Astrocyte of the hippocampus (primary cell): ENCODE measurements at regions not wholly inside any gene's neighbourhood (a gene's known extent, or its start where the extent isn't known, plus 50 kb on each side); places are given as distances from the start of the nearest gene placed in this dataset.

ENCODE experiments used
- DNase-seq: peaks from one replicate; pipeline ENCODE4 v3.0.0; 2011; ENCODE audit warnings: low read depth, low spot score

DNA sequence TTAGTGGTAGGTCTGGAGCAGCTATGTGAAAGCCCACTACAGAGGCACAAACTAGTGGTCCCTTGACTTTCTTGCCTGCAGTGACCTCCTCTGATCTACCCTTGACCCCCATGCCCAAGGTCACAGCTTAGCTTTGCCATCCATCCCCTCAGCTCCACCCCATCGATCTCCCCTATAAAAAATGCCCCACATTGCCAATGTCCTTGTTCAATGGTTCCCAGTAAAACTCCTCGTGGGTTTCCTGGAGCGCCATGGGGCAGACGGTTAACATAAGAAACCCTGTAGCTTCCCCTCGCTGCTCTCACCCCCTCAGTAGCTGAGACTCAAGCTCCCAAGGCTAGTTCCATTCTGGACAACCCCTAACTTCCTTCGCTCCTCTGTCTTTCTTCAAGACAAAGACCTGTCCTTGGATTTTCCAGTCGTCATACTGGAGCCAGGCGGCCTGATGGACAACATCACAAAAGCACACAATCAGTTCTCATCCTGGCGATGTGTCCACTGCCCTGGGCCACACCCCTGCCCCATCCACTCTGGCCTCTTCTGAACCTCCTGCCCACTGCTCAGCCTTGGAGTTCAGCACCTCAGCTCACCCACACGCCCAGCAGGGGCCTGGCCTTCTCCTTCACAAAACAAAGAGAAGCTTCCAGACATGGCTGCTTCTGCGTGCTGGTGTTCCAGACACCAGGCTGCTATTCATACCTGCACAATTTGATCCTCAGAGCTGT, 1429.3 kb downstream of the BRD1 start:
- no peak for DNase-seq

- DNase-seq = no peak
Observed at GRCh38 chr22:48397531-48398180, 1430.0 kb downstream of the BRD1 start.

DNA sequence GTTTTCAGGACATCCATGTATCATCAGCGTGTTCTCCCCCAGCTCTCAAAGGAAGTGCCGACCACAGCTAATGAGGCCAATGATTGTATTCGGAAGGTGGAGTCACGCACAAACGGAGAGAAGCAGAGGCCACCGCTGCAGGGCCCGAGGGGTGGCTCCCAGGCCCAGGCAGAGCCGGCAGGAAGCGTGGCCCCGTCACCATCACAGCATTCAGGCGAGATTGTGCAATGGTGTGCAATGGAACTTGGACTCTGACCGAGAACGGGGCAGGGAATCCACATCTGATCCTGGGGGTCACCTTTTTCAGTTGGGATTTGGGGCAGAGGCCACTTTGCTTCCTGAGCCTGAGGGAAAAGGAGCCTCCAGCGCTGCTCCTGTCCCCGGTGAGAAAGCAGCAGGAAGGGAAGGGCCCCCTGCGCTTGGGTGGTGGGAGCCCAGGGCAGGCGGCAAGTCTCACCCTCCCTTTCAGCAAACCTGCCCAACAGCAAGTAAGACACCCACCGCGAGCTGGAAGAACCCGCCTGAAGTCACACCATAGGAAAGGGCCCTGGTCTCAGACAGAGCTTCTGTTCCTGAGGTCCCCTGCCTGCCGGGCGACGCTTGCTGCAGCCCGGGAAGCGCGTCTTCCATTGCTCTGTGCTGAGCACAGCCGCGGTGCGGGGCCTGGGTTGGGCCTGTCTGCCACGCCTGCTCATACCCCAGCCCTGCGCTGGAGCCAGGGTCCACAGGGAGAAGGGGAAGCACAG, 1430.7 kb downstream of the BRD1 start:
- DNase-seq = no peak

- DNase-seq = no peak
Observed at GRCh38 chr22:48396091-48396784, 1431.4 kb downstream of the BRD1 start.

- DNase-seq = no peak
Observed at GRCh38 chr22:48395201-48395600, 1432.5 kb downstream of the BRD1 start.

DNA sequence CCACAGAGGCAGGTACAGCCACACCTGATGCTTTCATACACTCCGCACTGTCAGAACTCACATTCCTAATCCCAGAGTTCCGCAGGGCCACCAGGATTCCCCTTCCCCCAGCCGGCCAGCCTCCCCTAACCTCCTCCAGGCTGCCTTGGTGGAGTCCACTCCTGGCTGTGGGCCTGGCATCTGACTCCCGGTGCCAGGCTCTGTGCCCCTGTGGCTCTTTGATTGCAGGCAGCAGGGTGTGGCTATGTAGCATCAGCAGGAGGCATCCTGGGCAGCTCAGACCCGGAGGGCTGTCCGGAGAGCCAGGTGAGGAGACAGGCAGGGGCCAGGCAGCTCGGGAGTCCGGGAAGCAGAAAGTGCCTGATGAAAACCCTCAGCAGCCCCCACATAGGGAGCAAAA, 1432.9 kb downstream of the BRD1 start:
- DNase-seq = no peak

GRCh38 chr22:48393885-48394284, 1433.8 kb downstream of the BRD1 start:
- no peak for DNase-seq

DNA sequence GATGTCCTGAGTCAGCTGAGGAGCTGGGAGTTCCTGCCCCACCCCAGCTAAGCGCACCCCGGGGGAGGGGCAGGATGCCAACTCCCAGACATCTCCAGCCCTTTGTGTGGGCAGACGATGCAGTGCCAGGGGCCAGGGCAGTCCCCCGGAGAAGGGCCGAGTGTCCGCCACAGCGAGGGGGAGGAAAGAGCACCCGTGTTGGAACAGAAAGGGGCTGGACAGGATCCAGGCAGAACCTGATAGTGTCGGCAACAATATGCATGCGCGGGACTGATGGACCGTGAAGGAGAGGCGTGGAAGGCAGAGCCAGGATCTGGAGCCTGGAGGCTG, 1434.7 kb downstream of the BRD1 start:
- no peak for DNase-seq

DNA sequence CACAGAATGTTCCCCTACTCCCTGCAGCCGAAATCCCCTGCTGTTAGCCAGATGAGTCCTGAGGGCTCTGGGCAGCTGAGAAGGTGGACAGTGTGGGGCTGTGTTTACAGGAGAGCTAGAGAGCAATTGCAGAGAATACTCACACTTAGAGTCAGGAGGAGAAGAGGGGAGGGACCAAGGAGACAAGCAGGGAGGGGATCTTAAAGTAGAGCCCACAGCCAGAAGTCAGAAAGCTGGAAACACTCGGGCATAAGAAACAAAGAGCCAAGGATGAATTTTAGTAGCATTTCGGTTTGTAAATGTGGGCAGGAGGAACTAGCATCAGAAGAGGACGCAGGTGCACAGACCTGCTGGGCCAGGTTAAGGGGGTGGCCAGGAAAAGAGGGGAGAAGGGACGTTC, 1435.9 kb downstream of the BRD1 start:
- no peak for DNase-seq

DNA sequence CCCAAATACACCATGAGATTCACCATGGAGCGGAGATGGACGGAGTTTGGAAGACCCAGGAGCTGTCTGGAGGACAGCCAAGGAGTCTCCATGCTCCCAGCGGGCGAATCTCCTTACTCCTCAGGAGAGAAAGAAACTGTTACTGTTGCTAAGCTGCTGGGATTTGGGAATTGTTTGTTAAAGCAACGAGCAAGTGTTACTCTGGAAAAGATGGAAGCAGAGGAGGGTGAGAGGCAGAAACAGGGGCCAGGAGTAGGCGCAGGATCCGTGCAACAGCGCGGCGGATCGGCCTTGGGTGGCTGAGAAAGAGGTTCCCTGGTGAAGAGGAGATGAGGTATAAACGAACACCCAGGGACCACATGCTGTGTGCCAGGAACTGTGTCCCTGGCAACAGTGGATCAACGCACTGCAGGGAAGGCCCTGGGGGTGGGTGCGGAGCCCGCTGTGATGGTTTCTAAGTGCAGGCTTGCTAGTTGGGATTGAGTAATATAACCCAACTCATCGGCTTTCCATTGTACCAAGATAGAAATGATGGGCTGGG, 1436.4 kb downstream of the BRD1 start:
- DNase-seq = no peak

GRCh38 chr22:48389916-48390315, 1437.8 kb downstream of the BRD1 start:
- no peak for DNase-seq

DNA sequence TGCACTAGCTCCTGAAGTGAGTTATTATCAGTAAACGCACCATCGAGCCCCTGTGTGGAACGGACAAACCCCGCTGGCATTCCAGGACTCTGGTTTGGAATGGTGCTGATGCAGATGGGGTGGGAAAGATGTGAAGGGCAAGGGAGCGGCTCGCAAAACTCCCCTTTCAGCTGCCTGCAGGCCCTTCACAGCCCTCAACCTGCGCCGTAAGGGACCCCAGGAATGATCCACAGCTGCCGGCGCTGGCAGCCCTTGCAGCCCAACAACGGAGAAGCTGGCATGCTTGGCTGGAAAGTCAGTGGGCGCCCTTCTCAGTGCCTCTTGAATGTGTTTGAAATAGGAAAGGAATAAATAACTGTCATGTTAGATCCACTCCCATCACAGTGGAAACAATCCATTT, 1445.5 kb downstream of the BRD1 start:
- DNase-seq = no peak

GRCh38 chr22:48380016-48380665, 1447.5 kb downstream of the BRD1 start:
- no peak for DNase-seq

GRCh38 chr22:48379371-48379770, 1448.3 kb downstream of the BRD1 start:
- DNase-seq = no peak

- DNase-seq = no peak
Observed at GRCh38 chr22:48378673-48379072, 1449.0 kb downstream of the BRD1 start.

DNA sequence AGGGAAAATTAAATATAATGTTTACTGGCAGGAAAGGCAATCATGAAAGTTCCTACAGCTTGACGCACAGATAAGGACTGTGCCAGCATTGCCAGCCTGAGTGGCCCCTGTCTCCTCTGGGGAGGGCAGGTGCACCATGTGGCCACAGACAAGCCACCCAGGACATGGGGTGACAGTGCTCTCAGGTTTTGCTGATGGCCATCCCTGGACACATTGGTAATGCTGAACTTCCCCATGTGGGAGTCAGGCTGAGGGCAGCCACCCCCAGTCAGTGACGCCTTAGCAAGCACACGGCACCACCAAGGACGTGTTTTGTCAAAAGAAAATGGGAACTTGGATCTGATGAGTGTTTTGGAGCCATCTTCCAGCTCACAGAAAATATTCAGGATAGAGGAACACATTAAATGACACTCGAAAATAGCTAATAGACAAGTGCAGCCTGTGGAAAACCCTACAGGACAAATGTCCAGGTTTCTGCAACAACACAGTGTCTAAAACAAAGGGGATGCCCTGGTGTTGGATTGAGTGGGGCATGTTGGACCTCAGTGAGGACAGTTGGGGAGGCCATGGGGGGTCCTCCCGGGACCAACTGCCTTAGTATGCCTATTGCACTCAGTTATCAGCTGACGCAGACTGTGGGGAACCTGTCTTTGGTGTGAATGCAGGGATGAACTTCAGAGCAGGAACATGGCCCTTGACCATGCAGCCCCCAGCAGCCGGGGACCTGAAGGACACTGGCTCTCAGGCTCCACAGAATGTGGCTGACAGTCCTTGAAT, 1450.5 kb downstream of the BRD1 start:
- no peak for DNase-seq

GRCh38 chr22:48376428-48376827, 1451.2 kb downstream of the BRD1 start:
- no peak for DNase-seq

GRCh38 chr22:48373626-48374173, 1454.0 kb downstream of the BRD1 start:
- DNase-seq = no peak

DNA sequence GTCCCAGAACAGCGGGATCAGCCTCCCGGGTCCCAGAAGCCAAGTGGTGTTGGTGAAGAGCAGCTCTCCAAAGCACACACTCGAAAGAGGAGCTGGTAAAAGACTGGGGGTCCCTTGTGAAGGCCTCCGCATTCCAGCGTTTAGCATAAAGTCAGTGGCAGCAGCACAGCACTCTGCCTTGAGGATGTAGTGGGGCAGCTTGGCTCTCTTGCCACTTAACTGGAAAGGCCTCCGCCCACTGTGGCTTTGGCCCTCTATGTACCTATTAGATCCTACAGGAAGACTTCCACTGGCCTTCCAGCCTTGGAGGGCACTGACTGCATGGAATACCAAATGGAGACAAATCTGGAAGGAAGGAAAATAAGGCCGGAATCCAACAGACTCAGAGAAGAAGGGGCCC, 1455.3 kb downstream of the BRD1 start:
- DNase-seq = no peak

- no peak for DNase-seq
Observed at GRCh38 chr22:48371391-48371790, 1456.3 kb downstream of the BRD1 start.
